HG03354 (cell line): ENCODE measurements at regions not wholly inside any gene's neighbourhood (a gene's known extent, or its start where the extent isn't known, plus 50 kb on each side); places are given as distances from the start of the nearest gene placed in this dataset.

ENCODE experiments used
- ATAC-seq: cut with Tn5 transposase; IDR thresholded peaks from one replicate; pipeline ENCODE4 v1.9.1; 2021; ENCODE audit warnings: mild to moderate bottlenecking; ENCODE audit not compliant: unreplicated experiment, poor library complexity, severe bottlenecking

GRCh38 chr12:22974865-22975264, 349.9 kb downstream of the ETNK1 start:
- no peak for ATAC-seq

- ATAC-seq, result no peak
These were observed 354.0 kb downstream of the ETNK1 start for GRCh38 chr12:22978962-22979361.

GRCh38 chr12:22979854-22980469, 355.0 kb downstream of the ETNK1 start:
- ATAC-seq, result no peak

- ATAC-seq, result no peak
These were observed 356.7 kb downstream of the ETNK1 start for GRCh38 chr12:22981711-22982110.

GRCh38 chr12:22982635-22983034, 357.7 kb downstream of the ETNK1 start:
- no peak for ATAC-seq

- no peak for ATAC-seq
These were observed 362.0 kb downstream of the ETNK1 start for GRCh38 chr12:22986997-22987396.

GRCh38 chr12:22990501-22990900, 365.5 kb downstream of the ETNK1 start:
- ATAC-seq, result no peak

- no peak for ATAC-seq
These were observed 366.4 kb downstream of the ETNK1 start for GRCh38 chr12:22991250-22991844.

- ATAC-seq, result no peak
These were observed 368.8 kb downstream of the ETNK1 start for GRCh38 chr12:22993609-22994315.

- ATAC-seq, result no peak
These were observed 369.3 kb downstream of the ETNK1 start for GRCh38 chr12:22994316-22994675.

GRCh38 chr12:23001487-23001886, 376.5 kb downstream of the ETNK1 start:
- no peak for ATAC-seq

GRCh38 chr12:23002381-23002780, 377.4 kb downstream of the ETNK1 start:
- ATAC-seq, result no peak

- no peak for ATAC-seq
These were observed 379.6 kb downstream of the ETNK1 start for GRCh38 chr12:23004473-23005020.

GRCh38 chr12:23005387-23005786, 380.4 kb downstream of the ETNK1 start:
- no peak for ATAC-seq

- ATAC-seq, result no peak
These were observed 381.4 kb downstream of the ETNK1 start for GRCh38 chr12:23006413-23006812.

- no peak for ATAC-seq
These were observed 383.7 kb downstream of the ETNK1 start for GRCh38 chr12:23008623-23009022.

GRCh38 chr12:23014749-23015148, 389.8 kb downstream of the ETNK1 start:
- ATAC-seq, result no peak

- ATAC-seq, result no peak
These were observed 400.5 kb downstream of the ETNK1 start for GRCh38 chr12:23025372-23026016.

- ATAC-seq, result no peak
These were observed 403.3 kb downstream of the ETNK1 start for GRCh38 chr12:23028158-23028802.

GRCh38 chr12:23029185-23029584, 404.2 kb downstream of the ETNK1 start:
- ATAC-seq, result no peak
